Retinal pigment epithelial cell (primary cell): ENCODE measurements at regions not wholly inside any gene's neighbourhood (a gene's known extent, or its start where the extent isn't known, plus 50 kb on each side); places are given as distances from the start of the nearest gene placed in this dataset.

Experiments
- DNase-seq: peaks from one replicate; pipeline ENCODE4 v3.0.0-alpha.2; 2010; ENCODE audit warnings: low read depth
- H3K4me3 ChIP-seq: 2 replicates; pipeline ENCODE4 v1.5.1; 2011; ENCODE audit warnings: mild to moderate bottlenecking, low read length, control low read depth, moderate library complexity
- CTCF ChIP-seq: conservative IDR thresholded peaks from 2 replicates; pipeline ENCODE4 v1.5.1; 2011; ENCODE audit warnings: low read depth, low read length, control low read depth, inconsistent platforms

- no peak for DNase-seq
- no peak overlapping the region for H3K4me3 ChIP-seq
- TF ChIP-seq CTCF: no peak
Observed at GRCh38 chr10:108147346-108147745, 982.8 kb upstream of the SORCS1 start.

GRCh38 chr10:108141064-108141463 is 976.6 kb upstream of the SORCS1 start:
- no peak overlapping the region for H3K4me3 ChIP-seq
- TF ChIP-seq CTCF: no peak
- DNase-seq: no peak

- no peak overlapping the region for H3K4me3 ChIP-seq
- no peak for TF ChIP-seq CTCF
- no peak for DNase-seq
Observed at GRCh38 chr10:108132303-108132702, 967.8 kb upstream of the SORCS1 start.

GRCh38 chr10:108130575-108130974 is 966.1 kb upstream of the SORCS1 start:
- TF ChIP-seq CTCF: no peak
- DNase-seq: no peak
- H3K4me3 ChIP-seq: no peak overlapping the region

- no peak for DNase-seq
Observed at GRCh38 chr10:108112218-108112617, 947.7 kb upstream of the SORCS1 start.

GRCh38 chr10:108104551-108105156 is 940.1 kb upstream of the SORCS1 start:
- peak; percentile 3 for DNase-seq
- no peak for TF ChIP-seq CTCF
- H3K4me3 ChIP-seq: no peak overlapping the region

More at GRCh38 chr10:108112218-108112617, 947.7 kb upstream of the SORCS1 start:
- H3K4me3 ChIP-seq: no peak overlapping the region
- TF ChIP-seq CTCF: peak; percentile 49

- no peak overlapping the region for H3K4me3 ChIP-seq
- no peak for TF ChIP-seq CTCF
- DNase-seq: no peak
Observed at GRCh38 chr10:108097258-108097657, 932.8 kb upstream of the SORCS1 start.
